HPDE6-E6E7 (cell line): ENCODE measurements at regions not wholly inside any gene's neighbourhood (a gene's known extent, or its start where the extent isn't known, plus 50 kb on each side); places are given as distances from the start of the nearest gene placed in this dataset.

Source experiments
- DNase-seq: peaks from one replicate; pipeline ENCODE4 v3.0.0; 2011; ENCODE audit warnings: missing footprints; ENCODE audit errors: extremely low spot score

- no peak for DNase-seq
Measured at GRCh38 chrX:39137363-39137954, 336.2 kb downstream of the MID1IP1 start.

- no peak for DNase-seq
Measured at GRCh38 chrX:39140581-39140980, 339.3 kb downstream of the MID1IP1 start.

GRCh38 chrX:39144323-39144722, 343.1 kb downstream of the MID1IP1 start:
- DNase-seq: no peak

- no peak for DNase-seq
Measured at GRCh38 chrX:39144956-39145355, 343.7 kb downstream of the MID1IP1 start.

- DNase-seq: no peak
Measured at GRCh38 chrX:39145859-39146258, 344.6 kb downstream of the MID1IP1 start.

GRCh38 chrX:39149761-39150160, 348.5 kb downstream of the MID1IP1 start:
- peak; percentile 9 for DNase-seq

GRCh38 chrX:39150220-39150619, 349.0 kb downstream of the MID1IP1 start:
- DNase-seq: no peak

GRCh38 chrX:39150621-39151020, 349.4 kb downstream of the MID1IP1 start:
- DNase-seq: no peak

- peak; percentile 10 for DNase-seq
Measured at GRCh38 chrX:39152106-39152649, 350.9 kb downstream of the MID1IP1 start.

- no peak for DNase-seq
Measured at GRCh38 chrX:39156051-39156450, 354.8 kb downstream of the MID1IP1 start.

- DNase-seq: no peak
Measured at GRCh38 chrX:39157006-39157405, 355.7 kb downstream of the MID1IP1 start.

- no peak for DNase-seq
Measured at GRCh38 chrX:39157796-39158195, 356.5 kb downstream of the MID1IP1 start.

- DNase-seq: no peak
Measured at GRCh38 chrX:39158801-39159657, 357.8 kb downstream of the MID1IP1 start.

GRCh38 chrX:39159921-39160507, 358.8 kb downstream of the MID1IP1 start:
- DNase-seq: no peak

GRCh38 chrX:39161611-39162255, 360.5 kb downstream of the MID1IP1 start:
- no peak for DNase-seq

GRCh38 chrX:39162322-39162735, 361.1 kb downstream of the MID1IP1 start:
- no peak for DNase-seq

- no peak for DNase-seq
Measured at GRCh38 chrX:39163581-39164126, 362.4 kb downstream of the MID1IP1 start.

- DNase-seq: no peak
Measured at GRCh38 chrX:39164212-39164611, 363.0 kb downstream of the MID1IP1 start.

GRCh38 chrX:39165185-39165584, 363.9 kb downstream of the MID1IP1 start:
- DNase-seq: no peak

GRCh38 chrX:39165773-39166172, 364.5 kb downstream of the MID1IP1 start:
- no peak for DNase-seq

GRCh38 chrX:39167791-39168190, 366.5 kb downstream of the MID1IP1 start:
- no peak for DNase-seq

GRCh38 chrX:39168609-39169008, 367.4 kb downstream of the MID1IP1 start:
- no peak for DNase-seq
